ENCODE measurements at regions not wholly inside any gene's neighbourhood (a gene's known extent, or its start where the extent isn't known, plus 50 kb on each side); places are given as distances from the start of the nearest gene placed in this dataset.

DNA sequence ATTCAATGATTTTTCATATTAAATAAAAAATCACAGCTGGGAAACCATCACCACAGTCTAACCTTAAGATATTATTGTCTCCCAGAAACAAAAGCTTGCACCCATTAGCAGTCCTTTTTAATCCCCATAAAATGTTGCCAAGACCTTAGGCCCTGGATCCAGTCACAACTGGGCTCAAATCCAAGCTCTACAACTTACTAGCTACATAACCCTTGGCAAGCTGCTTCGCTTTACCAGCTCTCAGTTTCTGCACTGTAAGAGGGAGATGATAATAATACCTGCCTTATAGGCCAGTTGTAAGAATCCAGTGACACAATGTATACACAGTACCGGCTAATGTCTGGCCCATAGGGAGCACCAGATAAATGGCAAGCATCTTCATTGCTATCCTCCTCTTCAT lies 400.9 kb upstream of the FGF13 start:
- peak; percentile 3 for DNase-seq

DNA sequence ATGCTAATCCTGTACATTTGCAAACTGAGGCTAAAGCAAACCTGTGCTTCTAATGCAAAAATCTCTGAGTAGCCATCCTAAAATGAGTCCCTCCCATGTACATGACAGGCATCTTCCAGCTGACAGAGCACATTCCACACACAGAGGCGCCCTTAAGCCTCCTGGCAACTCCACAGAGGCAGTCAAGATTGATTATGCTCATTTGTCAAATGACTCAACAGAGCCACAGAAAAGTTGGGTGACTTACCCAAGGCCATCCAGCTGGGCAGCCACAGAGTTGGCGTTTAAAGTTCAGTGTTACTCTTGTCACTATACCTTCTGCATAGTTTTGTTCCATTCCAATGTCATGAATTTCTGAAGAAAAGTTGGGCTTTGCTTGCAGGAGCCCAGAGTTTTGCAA lies 394.6 kb upstream of the FGF13 start:
- no peak for DNase-seq

DNA sequence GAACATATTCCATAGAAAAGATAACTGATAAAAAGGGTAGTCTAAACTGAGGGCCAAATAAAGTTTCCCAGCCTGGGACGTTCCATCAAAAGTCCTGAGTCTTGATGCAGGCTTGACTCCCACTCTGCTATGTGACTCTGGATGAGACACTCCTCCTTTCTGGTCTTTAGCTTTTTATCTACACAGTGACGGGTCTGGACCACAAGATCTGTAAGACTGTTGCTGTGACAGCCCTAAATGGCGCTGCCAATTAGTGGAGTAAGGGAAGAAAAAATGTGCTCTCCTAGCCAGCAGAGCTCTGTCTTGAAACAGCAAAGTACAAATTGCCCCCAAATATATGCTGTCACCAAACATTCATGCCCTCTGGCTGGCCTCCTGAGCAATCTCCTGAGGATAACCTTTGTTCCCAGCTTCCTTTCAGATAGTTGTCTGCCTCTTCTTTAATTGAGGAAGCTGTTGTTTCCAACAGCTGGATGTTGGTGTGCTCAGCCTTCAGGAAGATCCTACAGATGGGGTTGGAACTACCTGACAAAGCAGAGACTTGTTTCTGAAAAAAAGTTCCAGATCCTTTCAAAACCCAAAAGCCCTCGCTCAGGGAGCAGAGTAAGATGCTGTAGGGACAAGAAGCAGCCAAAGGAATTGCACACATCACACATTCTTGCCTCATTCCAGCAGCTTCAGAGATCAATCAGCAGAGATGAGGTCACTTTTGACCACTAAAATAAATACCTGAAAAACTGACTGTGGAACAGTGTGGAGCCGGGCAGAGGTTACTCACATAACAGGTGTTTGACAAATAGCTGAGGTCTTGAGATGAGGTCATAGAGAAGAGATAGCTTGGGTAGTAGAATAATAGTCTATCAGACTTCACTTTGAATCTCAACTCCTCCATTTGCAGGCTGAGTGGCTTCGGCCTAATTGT lies 383.4 kb upstream of the FGF13 start:
- DNase-seq, result no peak

DNA sequence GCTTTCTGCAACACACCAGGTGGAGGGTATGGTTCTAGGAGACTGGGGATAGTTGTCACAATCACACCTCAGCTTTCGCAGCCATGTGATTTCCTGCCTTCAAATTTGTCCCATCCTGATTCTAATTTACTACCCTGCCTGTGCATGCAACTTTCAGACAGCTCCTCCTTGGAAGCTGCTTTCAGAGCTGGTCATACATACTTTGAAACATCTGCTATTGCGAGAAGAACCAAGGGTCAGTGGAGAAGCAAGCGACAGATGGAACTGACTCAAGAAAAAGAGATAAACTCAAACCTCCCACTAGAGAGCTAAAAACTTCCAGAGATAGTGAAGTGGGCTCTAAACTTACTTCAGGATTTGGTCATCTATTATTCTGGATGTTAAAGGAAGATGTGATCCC lies 381.7 kb upstream of the FGF13 start:
- no peak for DNase-seq

- no peak for DNase-seq
Observed at GRCh38 chrX:139091878-139092277, 380.4 kb upstream of the FGF13 start.

DNA sequence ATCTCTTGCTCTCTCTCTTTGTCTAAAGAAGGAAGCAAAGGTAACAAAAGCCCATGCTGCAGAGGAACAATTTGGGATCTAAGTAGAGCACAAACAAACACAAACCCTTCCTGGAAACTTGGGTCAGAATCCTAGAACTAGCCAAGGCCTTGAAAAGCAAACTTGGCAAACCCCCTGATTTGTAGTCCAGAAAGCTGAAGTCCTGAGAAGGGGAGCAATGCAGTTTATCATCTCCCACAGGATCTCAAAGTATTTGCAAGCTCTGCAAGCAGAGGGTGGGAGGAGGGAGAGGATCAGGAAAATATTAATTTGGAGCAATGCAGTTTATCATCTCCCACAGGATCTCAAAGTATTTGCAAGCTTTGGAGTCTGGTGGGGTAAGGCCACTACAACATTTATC lies 379.5 kb upstream of the FGF13 start:
- no peak for DNase-seq

DNA sequence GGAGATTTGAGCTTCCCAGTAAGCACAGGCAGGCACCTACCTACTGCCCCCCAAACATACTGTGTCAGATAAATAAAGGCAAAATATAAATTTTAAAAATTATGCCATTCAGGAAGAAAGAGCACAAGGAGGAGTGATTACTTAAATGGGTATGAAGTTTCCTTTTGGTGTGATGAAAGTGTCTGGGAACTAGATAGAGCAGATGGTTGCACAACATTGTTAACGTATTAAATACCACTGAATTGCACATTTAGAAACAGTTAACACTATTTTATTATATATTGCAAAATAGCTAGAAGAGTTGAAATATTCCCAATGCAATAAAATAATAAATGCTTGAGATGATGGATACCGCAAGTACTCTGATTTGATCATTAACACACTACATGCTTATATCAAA lies 374.7 kb upstream of the FGF13 start:
- no peak for DNase-seq

- DNase-seq, result no peak
Observed at GRCh38 chrX:139085404-139085803, 373.9 kb upstream of the FGF13 start.

DNA sequence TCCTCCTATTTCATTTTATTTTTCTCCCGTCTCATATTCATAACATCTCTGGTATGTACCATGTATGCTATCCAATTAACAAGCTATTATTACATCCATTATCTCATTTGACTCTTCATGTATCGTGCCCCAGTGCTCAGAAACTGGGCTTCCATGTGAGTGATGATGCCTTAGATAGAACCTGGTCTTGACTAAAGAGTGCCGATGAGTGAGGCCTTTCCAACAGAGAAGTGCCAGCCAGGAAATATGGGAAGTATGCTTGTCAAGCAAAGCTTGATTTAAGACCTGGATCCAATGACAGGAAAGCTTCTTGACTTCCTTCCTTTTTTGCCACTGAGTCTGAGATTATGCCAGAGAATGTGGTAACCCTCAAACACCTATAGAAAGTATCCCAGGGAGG lies 371.7 kb upstream of the FGF13 start:
- DNase-seq, result no peak

- DNase-seq, result no peak
Observed at GRCh38 chrX:139081965-139082364, 370.4 kb upstream of the FGF13 start.

DNA sequence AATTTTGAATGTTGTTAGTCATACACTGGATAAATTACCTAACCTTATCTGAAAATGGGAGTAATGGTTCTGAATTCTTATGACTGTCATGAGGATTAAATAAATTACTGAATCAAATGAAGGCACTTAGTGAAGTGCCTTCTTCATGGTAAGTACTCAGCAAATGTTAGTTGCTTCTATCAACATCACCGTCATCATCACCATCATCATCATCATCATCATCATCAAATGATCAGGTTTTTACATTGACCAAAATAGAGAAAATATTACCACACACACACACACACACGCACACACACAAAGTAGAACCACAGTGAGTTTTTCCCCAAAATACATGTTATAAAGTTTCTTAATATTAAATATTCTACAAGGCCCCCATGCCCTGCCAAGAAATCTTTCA lies 368.3 kb upstream of the FGF13 start:
- DNase-seq, result no peak

DNA sequence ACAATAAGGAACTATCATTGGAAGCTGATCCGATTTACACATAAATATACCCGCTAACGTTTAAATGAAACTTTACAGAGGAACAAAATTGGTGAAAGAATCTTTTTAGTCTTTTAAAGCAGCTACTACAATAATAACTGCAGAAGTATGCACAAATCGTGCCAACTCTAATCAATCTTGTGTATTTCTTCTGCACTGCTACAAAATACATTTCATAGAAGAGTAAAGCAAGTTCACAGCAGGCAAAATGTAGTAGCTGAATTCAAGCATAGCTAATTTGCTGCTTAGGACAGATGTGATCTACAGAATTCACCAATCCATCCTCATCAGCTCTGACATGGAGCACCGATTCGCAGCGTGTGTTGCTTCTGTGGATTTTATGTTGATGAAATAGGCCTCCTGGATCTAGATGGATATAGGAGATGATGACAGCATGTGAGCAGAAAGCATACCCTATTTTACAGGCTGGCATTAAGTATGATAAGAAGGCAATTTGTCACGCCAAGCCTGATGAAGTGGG lies 367.3 kb upstream of the FGF13 start:
- DNase-seq, result no peak

DNA sequence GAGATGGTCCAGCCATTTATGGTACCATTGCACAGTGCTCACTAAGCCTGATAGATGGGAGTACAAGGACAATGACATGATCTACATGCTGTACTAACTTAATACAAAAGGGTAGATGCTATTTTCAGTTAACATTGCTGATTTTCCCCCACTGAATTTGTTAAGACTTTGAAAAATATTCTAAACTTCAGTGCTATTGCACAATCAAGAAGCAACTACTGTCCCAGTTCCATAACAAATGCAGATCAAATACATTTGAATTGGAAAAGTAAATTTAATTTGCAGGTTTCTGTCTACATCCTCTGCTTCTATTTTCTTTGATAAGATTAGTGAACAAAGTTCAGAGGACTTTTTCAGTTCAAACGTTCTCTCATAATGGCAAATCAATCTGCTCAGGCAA lies 366.8 kb upstream of the FGF13 start:
- DNase-seq, result no peak

DNA sequence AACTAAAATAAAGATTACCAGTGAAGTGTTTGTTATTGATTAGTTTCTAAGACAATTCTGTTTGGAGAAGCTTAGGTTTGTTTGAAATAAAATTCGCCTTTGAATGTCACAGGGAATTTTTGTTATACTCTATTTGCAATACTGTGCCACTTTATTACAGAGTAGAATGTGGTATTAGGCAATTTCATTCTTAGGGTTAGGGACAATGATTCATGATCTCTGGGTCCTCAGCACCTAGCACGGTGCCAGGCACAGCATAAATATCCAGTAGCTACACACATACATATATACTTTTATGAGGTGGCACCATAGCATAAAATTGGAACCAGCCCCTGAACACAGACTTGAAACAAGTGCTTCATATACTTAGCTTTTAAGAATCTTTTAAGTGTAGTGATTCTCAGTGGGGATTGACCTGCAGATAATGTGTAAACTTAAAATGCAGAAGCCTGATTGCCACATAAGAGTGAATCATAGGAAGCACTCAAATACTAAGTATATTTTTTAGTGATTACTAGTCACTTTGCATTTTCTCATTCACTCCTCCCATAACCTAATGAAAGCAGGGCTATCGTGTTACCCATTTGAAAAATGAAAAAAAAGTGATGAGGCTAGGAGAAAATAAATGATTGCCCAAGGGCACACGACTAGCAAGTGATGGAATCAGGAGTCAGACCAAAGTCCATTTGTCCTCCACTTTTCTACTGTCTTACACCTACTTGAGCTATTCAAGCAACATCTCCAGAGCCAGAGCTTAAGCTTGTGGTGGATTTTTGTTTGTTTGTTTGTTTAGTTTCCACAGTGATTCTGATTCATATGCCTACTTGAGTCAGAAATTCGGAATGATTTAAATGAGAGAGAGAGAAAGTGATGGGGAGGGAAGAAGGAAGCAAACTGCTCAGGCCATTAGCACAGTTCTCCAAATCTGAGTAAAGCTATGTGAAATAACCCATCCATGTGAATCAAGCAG lies 366.0 kb upstream of the FGF13 start:
- DNase-seq, result no peak

GRCh38 chrX:139063364-139063763 lies 351.8 kb upstream of the FGF13 start:
- no peak for DNase-seq

DNA sequence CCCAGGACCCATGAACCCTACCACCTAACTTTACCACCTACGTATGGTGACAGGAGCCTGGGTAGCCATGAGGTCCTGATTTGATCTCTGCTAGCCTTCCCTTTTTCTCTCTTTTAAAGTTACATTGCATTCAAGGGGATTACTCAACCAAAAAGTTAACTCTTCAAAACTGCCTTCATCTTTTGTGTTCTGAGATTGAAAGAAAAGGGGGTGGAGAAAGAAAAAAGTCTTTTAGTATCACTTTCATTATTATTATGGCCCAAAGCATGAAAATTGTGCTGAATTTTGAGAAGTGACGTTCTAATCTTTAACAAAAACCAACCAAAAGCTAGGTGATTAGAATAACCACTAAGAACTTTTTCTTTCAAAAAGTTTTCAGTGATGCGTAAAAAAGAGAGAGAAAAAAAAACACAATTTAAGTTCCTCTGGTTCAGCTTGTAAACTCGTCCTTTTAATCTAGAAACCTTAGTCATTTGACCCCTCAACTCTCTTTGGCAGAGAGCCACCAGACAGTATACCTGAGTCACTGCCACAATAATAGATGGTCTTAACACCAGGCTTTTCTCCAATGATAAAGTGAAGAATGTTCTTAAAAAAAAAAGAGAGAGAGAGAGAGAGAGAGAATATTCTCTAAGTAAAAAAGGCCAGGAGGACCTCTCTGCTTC lies 347.4 kb upstream of the FGF13 start:
- no peak for DNase-seq

DNA sequence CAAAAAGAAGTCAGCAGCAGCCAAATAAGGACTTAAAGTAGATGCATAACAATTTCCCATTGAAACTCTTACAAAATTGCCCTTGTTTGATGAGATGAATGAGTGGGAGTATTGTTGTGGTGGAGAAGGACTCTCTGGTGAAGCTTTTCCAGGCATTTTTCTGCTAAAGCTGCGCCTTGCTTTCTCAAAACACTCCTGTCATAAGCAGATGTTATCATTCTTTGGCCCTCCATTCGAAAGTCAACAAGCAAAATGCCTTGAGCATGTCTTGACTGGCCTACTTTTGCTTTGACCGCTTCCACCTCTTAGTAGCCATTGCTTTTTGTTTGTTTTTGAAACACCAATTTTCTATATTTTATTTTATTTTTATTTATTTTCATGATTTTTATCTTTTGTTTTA lies 340.9 kb upstream of the FGF13 start:
- DNase-seq, result no peak

- DNase-seq, result no peak
Observed at GRCh38 chrX:139049465-139049864, 337.9 kb upstream of the FGF13 start.

DNA sequence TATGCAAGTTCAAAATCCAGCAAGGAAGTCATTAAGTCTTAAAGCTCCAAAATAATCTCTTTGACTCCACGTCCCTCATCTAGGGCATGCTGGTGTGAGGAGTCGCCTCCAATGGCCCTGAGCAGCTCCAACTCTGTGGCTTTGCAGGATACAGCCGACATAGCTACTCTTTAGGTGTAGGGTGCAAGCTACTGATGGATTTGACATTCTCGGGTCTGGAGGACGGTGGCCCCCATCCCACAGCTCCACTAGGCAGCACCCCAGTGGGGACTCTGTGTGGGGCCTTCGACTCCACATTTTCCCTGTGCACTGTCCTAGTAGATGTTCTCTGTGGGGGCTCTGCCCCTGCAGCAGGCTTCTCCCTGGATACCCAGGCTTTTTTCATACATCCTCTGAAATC lies 333.2 kb upstream of the FGF13 start:
- DNase-seq, result no peak

DNA sequence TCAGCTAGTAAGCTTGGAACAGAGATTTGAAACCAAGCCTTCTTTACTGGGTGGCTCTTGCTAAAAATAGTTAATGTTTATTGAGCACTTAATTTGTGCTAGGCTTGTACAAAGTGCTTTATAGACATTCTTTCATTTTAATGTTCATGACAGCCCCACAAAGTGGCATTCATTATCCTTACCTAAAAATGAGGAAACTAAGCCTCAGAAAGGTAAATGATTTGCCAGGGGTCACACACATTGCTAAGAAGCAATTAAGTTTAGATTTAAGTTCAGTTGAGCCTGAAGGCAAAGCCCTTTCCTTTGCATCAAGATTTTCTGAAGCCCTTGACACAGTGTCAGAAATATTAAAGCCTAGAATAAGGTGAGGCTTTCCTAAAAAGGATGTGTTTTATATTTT lies 327.5 kb upstream of the FGF13 start:
- no peak for DNase-seq

DNA sequence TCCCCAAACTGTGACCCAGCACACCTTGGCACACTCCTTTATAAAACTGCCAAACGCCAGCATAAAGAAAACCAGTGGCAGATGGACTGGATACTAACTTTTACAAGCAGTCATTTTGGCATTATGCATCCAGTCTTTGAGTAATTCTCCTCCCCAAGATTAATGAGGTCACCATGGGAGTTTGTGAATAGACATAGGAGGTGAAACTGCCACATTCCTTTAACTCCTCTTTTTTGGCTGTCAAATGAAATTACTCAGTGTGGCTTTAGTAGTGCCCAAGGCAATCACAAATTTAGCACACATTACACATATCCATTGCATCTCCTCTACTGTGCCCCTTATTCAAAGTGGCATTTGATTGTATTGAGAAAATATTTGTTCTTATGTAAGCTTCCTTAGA lies 315.3 kb upstream of the FGF13 start:
- DNase-seq, result no peak

GRCh38 chrX:139026406-139026805 lies 314.9 kb upstream of the FGF13 start:
- no peak for DNase-seq

GRCh38 chrX:139025816-139026215 lies 314.3 kb upstream of the FGF13 start:
- no peak for DNase-seq

Data from NCI-H2029 (cell line).